Cerebellar nuclear complex (tissue), 1 donor: ENCODE measurements at regions not wholly inside any gene's neighbourhood (a gene's known extent, or its start where the extent isn't known, plus 50 kb on each side); places are given as distances from the start of the nearest gene placed in this dataset.
"Not testable (repeated sequence)": the region's sequence is repeated elsewhere in the genome, so short reads cannot be mapped to it uniquely, and the experiment has no call there.

Source experiments
- DNase-seq, 2 experiments: peaks; one replicate each; lab custom pipeline; 2025; lab: John Stamatoyannopoulos, UW

- not testable (repeated sequence) for DNase-seq
These were observed 56.6 kb upstream of the ASNS start for GRCh38 chr7:97928844-97929243.

DNA sequence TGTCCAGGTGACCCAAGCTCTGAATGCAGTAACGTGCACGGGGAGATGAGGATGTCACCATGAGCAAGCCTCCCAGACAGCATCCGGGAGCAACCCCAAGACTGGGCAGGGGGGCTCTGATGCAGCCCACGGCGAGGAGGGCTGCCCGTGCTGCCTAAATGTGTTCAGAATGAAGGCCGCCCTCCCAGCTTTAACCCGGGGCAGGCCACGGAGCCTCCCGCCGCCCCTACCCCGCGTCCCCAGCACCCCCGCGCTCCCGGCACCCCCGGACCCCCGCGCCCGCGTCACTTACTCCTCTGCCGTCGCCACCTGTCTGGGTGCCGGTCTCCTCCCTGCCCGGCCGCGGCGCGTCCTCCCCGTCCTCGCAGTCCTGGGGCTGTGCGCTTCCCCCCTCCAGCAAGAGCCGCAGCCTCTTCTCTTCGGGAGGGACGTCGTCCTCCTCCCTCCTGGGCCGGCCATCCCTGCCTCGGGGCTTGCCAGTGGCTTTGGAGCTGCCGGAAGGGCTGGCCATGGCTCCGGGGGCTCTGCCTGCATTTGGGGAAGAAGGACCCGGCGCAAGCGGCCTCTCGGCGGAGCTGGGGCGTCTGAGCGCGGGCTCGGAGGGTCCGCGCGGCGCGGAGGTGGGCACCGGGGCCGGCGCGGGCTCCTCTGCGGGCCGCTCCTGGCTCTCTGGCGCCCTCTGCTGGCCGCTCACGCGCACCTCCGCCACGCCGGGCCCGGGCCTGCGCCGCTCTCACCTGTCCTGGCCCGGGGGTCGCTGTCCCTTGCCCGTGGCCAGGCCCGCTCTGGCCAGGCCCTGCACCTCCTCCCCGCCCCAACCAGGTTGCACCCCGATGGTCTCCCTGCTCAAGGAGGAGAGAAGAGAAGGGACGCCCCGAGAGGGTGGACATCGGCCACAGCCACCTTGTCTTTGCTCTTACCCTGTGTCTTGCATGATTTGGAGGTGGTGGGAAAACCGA lies 55.9 kb upstream of the ASNS start:
- DNase-seq = peak in 1 of 2 experiments; percentile 16
